ENCODE measurements at regions not wholly inside any gene's neighbourhood (a gene's known extent, or its start where the extent isn't known, plus 50 kb on each side); places are given as distances from the start of the nearest gene placed in this dataset.
"Not testable (repeated sequence)": the region's sequence is repeated elsewhere in the genome, so short reads cannot be mapped to it uniquely, and the experiment has no call there.

- TF ChIP-seq CTCF (conservative IDR thresholded peaks at IDR 0.05; ENCODE audit: low read length); EZH2phosphoT487 (IDR thresholded peaks at IDR 0.05; ENCODE audit: borderline replicate concordance, low read depth, low read length): not testable (repeated sequence)
Measured at GRCh38 chr16:34064602-34065001, 605.2 kb downstream of the TP53TG3F start.

All from OCI-LY7 (cell line).